Stimulated activated CD4-positive, alpha-beta T cell treated with anti-CD3 and anti-CD28 coated beads, Interleukin-1b, Interleukin-23, amount 100 ng/mL, for 48 hours (primary cell): ENCODE measurements at regions not wholly inside any gene's neighbourhood (a gene's known extent, or its start where the extent isn't known, plus 50 kb on each side); places are given as distances from the start of the nearest gene placed in this dataset.
A peak's percentile ranks its signal among the peaks of the same experiment; 100 is the strongest.
"Not testable (repeated sequence)": the region's sequence is repeated elsewhere in the genome, so short reads cannot be mapped to it uniquely, and the experiment has no call there.

Source experiments
- DNase-seq: peaks from one replicate; pipeline ENCODE4 v3.0.0-alpha.2; 2020

- no peak for DNase-seq
Measured at GRCh38 chr21:15441060-15441493, 288.7 kb upstream of the USP25 start.

DNA sequence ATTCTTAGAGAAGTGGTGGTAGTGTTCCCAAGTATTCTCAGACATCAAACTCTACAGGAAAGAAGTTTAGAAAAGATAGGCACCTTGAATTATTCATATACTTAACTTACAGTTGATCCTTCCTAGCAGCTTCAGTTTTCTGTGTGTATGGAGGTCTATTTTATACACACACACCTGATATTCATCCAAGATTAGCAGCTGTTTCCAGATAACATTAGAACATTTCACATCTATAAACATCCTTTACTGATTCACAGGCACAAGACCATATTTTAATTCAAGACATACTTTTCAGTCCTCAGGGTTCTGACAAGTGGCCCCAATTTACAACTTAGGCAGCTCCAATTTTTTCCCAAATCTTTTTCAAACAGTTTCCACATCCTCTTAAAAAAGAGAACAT is 287.8 kb upstream of the USP25 start:
- no peak for DNase-seq

GRCh38 chr21:15442743-15443469 is 286.9 kb upstream of the USP25 start:
- no peak for DNase-seq

DNA sequence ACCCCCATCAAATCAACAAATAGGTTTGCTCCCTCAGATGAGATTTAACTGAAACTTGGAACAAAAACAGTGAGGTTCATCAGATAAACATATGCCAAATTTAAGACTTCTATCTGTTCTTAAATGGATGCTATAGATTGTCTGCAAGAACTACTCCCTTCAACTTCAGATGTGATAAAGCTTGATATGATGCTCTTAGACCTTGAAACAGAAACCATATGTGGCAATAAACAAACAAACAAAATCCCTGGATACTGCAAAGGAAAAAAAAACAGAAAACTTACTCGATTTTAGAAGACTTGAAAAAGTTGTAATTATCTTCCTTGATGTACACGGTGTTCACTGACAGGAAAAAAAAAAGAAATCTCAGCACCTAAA is 286.1 kb upstream of the USP25 start:
- DNase-seq = no peak

GRCh38 chr21:15444118-15444960 is 285.4 kb upstream of the USP25 start:
- DNase-seq = no peak

- DNase-seq = no peak
Measured at GRCh38 chr21:15445327-15445726, 284.5 kb upstream of the USP25 start.

DNA sequence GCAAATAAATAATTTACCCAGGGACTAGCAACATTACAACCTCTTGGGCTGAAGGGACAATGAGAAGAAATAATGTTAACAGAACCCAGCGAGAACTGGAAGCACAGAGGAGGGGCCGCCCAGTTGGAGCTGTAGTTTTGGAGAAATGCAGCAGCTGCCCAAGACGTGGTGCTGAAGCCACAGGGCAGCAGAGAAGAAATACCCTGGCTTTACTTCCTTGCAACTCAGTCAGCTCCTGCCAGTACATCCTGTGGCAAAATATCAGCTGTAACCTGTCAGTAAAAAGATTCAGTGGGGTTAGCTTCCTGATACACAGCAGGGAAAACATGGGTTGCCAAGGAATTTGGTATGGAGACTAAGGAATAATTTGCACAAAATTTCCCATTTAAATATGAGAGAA is 283.6 kb upstream of the USP25 start:
- no peak for DNase-seq

DNA sequence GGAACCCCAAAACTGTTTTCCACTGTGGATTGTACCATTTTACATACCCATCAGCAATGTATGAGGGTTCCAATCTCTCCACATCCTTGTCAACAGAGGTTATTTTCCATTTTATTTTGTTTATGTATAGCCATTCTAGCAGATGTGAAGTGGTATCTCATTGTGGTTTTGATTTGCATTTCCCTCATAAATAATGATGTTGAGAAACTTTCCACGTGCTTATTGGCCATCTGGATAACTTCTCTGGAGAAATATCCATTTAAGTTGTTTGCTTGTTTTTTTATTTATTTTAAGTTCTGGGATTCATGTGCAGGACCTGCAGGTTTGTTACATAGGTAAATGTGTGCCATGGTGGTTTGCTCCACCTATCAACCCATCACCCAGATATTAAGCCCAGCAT is 280.2 kb upstream of the USP25 start:
- no peak for DNase-seq

- no peak for DNase-seq
Measured at GRCh38 chr21:15453261-15453660, 276.5 kb upstream of the USP25 start.

DNA sequence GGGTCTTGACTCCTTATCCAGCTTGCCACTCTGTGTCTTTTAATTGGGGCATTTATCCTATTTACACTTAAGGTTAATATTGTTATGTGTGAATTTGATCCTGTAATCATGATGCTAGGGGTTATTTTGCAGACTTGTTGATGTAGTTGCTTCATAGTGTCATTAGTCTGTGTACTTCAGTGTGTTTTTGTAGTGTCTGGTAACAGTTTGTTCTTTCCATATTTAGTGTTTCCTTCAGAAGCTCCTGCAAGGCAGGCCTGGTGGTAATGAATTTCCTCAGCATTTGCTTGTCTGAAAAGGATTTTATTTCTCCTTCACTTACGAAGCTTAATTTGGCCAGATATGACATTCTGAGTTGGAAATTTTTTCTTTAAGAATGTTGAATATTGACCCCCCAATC is 276.0 kb upstream of the USP25 start:
- not testable (repeated sequence) for DNase-seq

GRCh38 chr21:15454931-15455330 is 274.9 kb upstream of the USP25 start:
- not testable (repeated sequence) for DNase-seq

- no peak for DNase-seq
Measured at GRCh38 chr21:15455819-15456462, 273.8 kb upstream of the USP25 start.

DNA sequence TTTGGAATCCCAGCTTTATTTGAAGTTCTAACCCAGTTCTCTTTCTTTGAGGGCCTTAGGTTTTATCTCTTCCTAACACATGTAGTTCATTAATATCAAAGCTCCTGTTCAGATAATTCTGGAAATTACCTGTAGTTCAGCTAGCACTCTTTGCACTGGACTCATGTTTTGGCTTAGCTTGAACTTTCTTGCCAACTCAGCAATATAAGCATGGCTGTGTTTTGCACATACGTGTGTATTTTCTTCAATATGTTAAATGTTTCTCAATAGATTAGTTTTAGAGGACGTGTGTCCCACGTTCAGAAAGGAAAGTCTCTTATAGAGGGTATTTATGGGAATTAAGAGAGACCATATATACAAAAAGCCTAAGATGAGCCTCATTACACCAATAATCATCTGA is 271.8 kb upstream of the USP25 start:
- DNase-seq = no peak

- no peak for DNase-seq
Measured at GRCh38 chr21:15462092-15462491, 267.7 kb upstream of the USP25 start.

- DNase-seq = no peak
Measured at GRCh38 chr21:15466329-15466728, 263.5 kb upstream of the USP25 start.

DNA sequence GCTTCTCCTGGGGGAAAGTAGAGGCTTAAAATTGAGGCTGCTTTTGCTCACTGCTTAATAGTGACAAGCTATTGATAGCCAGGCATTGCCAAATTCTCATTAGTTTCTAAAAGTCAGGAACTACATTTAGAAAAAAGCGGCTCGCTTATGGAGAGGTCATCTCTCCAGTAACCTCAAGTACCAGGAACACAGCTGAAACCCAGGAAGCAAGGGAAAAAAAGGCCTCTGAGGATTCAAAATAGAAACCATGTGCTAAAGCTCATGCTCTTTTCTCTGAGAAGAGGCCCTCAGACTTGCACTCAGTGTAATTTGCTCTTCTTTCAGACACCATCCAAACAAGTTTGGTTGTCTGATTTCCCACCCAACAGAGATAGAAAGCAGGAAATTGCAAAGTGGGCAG is 261.4 kb upstream of the USP25 start:
- no peak for DNase-seq

- DNase-seq = no peak
Measured at GRCh38 chr21:15472108-15473040, 257.4 kb upstream of the USP25 start.

DNA sequence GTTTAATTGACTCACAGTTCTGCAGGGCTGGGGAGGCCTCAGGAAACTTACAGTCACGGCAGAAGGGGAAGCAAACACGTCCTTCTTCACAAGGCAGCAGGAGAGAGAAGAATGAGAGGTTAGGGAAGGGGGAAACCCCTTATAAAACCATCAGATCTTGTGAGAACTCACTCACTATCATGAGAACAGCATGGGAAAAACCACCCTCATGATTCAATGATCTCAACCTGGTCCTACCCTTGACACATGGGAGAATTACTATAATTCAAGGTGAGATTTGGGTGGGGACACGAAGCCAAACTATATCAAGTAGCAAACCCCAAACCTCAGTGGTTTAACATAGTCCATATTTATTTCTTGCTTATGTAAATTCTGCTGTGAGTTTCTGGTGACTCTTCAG is 252.0 kb upstream of the USP25 start:
- DNase-seq = not testable (repeated sequence)

DNA sequence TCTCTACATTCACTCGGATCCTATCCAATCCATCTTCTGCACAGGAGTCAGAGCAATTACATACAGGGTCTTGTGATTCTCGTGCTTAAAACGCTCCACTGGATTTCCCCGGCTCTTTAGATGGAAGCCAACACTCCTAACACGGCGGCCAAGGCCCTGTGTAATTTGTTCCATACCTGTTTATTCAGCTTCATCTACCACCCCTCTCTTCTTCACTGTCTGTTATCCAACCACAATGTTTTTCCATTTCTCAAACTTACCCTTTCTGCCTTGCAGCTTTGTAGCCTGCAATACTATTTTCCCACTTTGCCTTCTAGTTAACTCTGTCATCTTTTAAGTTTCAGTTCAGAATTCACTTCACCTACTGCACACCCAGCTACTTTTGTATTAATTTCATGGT is 249.6 kb upstream of the USP25 start:
- no peak for DNase-seq

DNA sequence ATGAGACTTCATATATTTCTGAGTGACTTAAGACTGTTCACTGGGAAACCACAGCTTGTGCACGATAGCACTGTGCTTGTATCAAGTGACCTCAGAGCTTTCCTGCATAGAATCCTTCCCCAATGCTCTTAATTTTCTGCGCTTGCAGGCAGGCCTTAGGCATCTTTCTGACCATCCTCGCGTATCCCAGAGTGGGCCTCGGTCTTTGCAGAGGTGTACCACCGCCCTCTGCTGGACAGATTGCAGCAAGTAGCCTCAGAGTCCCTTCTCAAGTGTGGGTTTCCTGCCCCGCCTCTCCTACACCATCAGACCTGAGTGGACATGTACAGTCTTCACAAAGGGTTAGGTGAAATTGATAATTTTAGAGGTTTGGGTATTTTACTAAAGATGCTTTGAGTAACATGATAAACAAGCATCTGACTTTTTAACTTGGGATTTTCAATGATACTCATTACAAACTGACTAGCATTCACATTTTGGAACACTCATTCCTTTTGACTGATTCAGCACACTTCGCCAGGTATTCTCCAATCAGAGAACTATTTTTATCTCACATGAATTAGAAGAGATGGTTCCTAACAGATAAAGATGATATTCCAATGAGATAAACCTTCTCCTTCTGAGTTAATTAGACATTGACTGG is 246.5 kb upstream of the USP25 start:
- peak; percentile 75 for DNase-seq

DNA sequence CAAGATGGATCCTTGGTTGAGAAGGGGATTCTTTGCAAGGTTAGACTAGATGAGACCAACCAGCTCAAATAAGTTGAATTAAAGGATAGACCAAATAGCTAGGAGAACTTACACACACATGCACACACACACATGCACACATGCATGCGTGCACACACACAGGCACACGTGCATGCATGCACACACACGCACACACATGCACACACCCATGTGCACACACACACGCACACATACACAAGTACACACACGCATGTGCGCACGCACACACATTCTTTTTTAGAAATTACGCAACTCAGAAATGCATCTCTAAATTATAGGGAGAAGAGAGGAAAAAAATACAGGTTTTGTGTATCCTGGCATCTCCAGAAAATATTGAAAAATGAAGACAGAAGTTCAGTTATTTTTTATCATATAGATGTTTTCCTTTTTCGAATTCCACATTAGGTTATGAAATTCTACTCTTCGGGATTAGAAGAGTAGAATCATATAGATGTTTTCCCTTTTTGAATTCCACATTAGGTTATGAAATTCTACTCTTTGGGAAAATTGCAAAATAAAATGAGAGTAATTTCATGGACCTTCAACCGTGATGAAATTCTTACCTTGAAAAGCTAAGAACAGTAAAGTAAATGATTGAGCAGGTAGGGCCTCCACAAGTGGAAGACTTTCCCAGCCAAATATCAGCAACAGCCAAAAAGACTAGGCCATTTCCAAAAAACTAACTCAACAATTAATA is 243.2 kb upstream of the USP25 start:
- DNase-seq = no peak

- no peak for DNase-seq
Measured at GRCh38 chr21:15487196-15487550, 242.6 kb upstream of the USP25 start.
